ENCODE measurements at regions not wholly inside any gene's neighbourhood (a gene's known extent, or its start where the extent isn't known, plus 50 kb on each side); places are given as distances from the start of the nearest gene placed in this dataset.
"Not testable (repeated sequence)": the region's sequence is repeated elsewhere in the genome, so short reads cannot be mapped to it uniquely, and the experiment has no call there.

DNA sequence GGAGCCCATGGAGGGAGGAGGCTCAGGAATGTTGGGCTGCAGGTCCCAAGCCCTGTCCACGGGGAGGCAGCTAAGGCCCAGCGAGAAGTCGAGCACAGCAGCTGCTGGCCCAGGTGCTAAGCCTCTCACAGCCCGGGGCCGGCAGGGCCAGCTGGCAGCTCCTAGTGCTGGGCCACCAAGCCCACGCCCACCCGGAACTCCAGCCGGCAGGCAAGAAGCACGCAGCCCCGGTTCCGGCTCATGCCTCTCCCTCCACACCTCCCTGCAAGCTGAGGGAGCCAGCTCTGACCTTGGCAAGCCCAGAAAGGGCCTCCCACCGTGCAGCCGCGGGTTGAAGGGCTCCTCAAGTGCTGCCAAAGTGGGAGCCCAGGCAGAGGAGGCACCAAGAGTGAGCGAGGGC lies 121.3 kb upstream of the HMX1 start:
- BruUV-seq (replicated peaks); H3K27ac ChIP-seq (ENCODE audit: extremely low read depth, low read depth, low read length); CTCF ChIA-PET (ENCODE audit: low intra/inter-chr PET ratio); H3K79me2 ChIP-seq (ENCODE audit: control insufficient read depth, insufficient read depth, low read length); H3K4me1 ChIP-seq (replicated peaks in 1 of 2; ENCODE audit: control insufficient read depth in 2 of 2, insufficient read depth in 2 of 2, low read length in 2 of 2); ATAC-seq; H3K9ac ChIP-seq (ENCODE audit: insufficient read depth in 1 of 2, low read depth in 2 of 2, low read length in 2 of 2); DNase-seq (ENCODE audit: extremely low read depth in 1 of 4, low spot score in 3 of 4); H3K4me3 ChIP-seq; H3K4me2 ChIP-seq (ENCODE audit: insufficient read depth, low read length); POLR2A ChIA-PET; H3K27me3 ChIP-seq (ENCODE audit: control insufficient read depth in 2 of 2, insufficient read depth in 2 of 2, low read length in 2 of 2); intact Hi-C loops (cut with micrococcal nuclease); FAIRE-seq; H3K9me3 ChIP-seq (replicated peaks; ENCODE audit: control insufficient read depth, insufficient read depth, low read depth, low read length); H4K20me1 ChIP-seq (replicated peaks; ENCODE audit: control insufficient read depth, insufficient read depth, low read length); H3K9me1 ChIP-seq (ENCODE audit: control insufficient read depth, insufficient read depth, low read length); H2AFZ ChIP-seq (ENCODE audit: low read depth, low read length); H3K36me3 ChIP-seq (ENCODE audit: control insufficient read depth, insufficient read depth, low read length): not testable (repeated sequence)
- in situ Hi-C loops (cut with MboI): loop anchor here (25.0 kb wide), 2 partner anchors 269 to 344 kb away; partner anchors contain the start of genes USP17L19, USP17L20, USP17L21 and USP17L22
- WGBS (ENCODE audit: insufficient coverage, low coverage, missing lambda C conversion rate): under 1% methylated on average over 14 of the region's 15 CpGs

DNA sequence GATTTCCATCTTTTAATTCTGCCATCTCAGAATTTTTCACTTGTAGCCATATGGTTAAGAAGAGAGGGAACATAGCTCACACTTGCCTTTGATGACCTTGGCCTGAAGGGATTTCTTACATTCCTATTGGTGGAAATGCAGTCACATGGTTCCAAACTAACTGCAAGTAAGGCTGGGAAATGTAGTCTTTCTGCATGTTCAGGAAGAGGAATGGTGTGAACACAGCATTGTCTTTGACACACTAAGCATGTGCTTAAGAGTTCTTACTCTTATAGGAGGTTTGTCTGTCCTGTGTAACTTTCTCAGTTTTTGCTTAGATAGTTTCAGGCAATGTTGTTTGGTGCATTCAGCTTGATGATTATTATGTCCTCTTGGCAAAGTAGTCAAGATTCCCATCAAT lies 119.8 kb upstream of the HMX1 start:
- CTCF ChIA-PET (ENCODE audit: low intra/inter-chr PET ratio); ATAC-seq; H2AFZ ChIP-seq (ENCODE audit: low read depth, low read length); H3K9me1 ChIP-seq (ENCODE audit: control insufficient read depth, insufficient read depth, low read length); H4K20me1 ChIP-seq (replicated peaks; ENCODE audit: control insufficient read depth, insufficient read depth, low read length); H3K4me3 ChIP-seq; H3K27me3 ChIP-seq (ENCODE audit: control insufficient read depth in 2 of 2, insufficient read depth in 2 of 2, low read length in 2 of 2); H3K9ac ChIP-seq (ENCODE audit: insufficient read depth in 1 of 2, low read depth in 2 of 2, low read length in 2 of 2); H3K79me2 ChIP-seq (ENCODE audit: control insufficient read depth, insufficient read depth, low read length); H3K9me3 ChIP-seq (replicated peaks; ENCODE audit: control insufficient read depth, insufficient read depth, low read depth, low read length); FAIRE-seq; POLR2A ChIA-PET; H3K4me2 ChIP-seq (ENCODE audit: insufficient read depth, low read length); H3K4me1 ChIP-seq (replicated peaks in 1 of 2; ENCODE audit: control insufficient read depth in 2 of 2, insufficient read depth in 2 of 2, low read length in 2 of 2); BruUV-seq (replicated peaks); H3K27ac ChIP-seq (ENCODE audit: extremely low read depth, low read depth, low read length); H3K36me3 ChIP-seq (ENCODE audit: control insufficient read depth, insufficient read depth, low read length); intact Hi-C loops (cut with micrococcal nuclease); TF ChIP-seq NR2C1 (IDR thresholded peaks at IDR 0.05): not testable (repeated sequence)
- TF ChIP-seq RAD51 (IDR thresholded peaks at IDR 0.05; ENCODE audit: borderline replicate concordance, low read depth) (peak; percentile 61), SIX5 (IDR thresholded peaks at IDR 0.05; ENCODE audit: borderline replicate concordance in 1 of 2, insufficient read depth in 1 of 2, low read depth in 1 of 2, low read length in 2 of 2) (peak in 1 of 2 experiments; percentile 26; a peak in 1 of 4 replicates), L3MBTL2 (IDR thresholded peaks at IDR 0.05) (peak; percentile 58; the same call in 1 of the 2 replicates), NR2C1 (tag; IDR thresholded peaks at IDR 0.05) (peak; percentile 23; the same call in 1 of the 2 replicates), HCFC1 (IDR thresholded peaks at IDR 0.05; ENCODE audit: low read depth, low read length) (peak; percentile 64)
- TF ChIP-seq, protein P1, sequence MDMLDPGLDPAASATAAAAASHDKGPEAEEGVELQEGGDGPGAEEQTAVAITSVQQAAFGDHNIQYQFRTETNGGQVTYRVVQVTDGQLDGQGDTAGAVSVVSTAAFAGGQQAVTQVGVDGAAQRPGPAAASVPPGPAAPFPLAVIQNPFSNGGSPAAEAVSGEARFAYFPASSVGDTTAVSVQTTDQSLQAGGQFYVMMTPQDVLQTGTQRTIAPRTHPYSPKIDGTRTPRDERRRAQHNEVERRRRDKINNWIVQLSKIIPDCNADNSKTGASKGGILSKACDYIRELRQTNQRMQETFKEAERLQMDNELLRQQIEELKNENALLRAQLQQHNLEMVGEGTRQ (CRISPR knock-in tag; IDR thresholded peaks at IDR 0.05): peak; percentile 70
- DNase-seq (ENCODE audit: extremely low read depth in 1 of 4, low spot score in 3 of 4): peak in 3 of 4 experiments; percentile 17 to 35 (median 24)
- in situ Hi-C loops (cut with MboI): loop anchor here (25.0 kb wide), 2 partner anchors 271 to 346 kb away; partner anchors contain the start of genes USP17L19, USP17L20, USP17L21 and USP17L22

DNA sequence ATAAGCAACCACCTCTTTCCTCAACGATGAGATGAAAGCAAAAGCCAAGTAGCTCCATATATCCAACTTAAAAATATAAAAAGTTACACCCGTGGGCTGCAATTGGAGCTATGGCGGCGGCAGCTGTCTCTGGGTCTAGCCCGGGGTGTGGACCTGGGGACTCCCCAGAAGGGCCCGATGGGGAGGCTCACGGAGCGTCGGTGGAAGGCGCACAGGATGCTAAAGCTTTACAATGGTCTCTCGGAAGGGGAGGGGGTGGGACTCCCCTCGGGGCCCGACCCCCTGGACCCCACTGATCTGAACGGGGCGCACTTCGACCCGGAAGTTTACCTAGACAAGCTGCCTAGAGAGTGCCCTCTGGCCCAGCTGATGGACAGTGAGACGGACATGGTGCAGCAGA lies 118.7 kb upstream of the HMX1 start:
- CTCF ChIA-PET (ENCODE audit: low intra/inter-chr PET ratio); H3K4me1 ChIP-seq (replicated peaks in 1 of 2; ENCODE audit: control insufficient read depth in 2 of 2, insufficient read depth in 2 of 2, low read length in 2 of 2); H2AFZ ChIP-seq (ENCODE audit: low read depth, low read length); H4K20me1 ChIP-seq (replicated peaks; ENCODE audit: control insufficient read depth, insufficient read depth, low read length); H3K36me3 ChIP-seq (ENCODE audit: control insufficient read depth, insufficient read depth, low read length); BruUV-seq (replicated peaks); POLR2A ChIA-PET; H3K9me3 ChIP-seq (replicated peaks; ENCODE audit: control insufficient read depth, insufficient read depth, low read depth, low read length); ATAC-seq; H3K9me1 ChIP-seq (ENCODE audit: control insufficient read depth, insufficient read depth, low read length); H3K9ac ChIP-seq (ENCODE audit: insufficient read depth in 1 of 2, low read depth in 2 of 2, low read length in 2 of 2); H3K27ac ChIP-seq (ENCODE audit: extremely low read depth, low read depth, low read length); DNase-seq (ENCODE audit: extremely low read depth in 1 of 4, low spot score in 3 of 4); intact Hi-C loops (cut with micrococcal nuclease); H3K4me3 ChIP-seq; H3K27me3 ChIP-seq (ENCODE audit: control insufficient read depth in 2 of 2, insufficient read depth in 2 of 2, low read length in 2 of 2); H3K4me2 ChIP-seq (ENCODE audit: insufficient read depth, low read length); H3K79me2 ChIP-seq (ENCODE audit: control insufficient read depth, insufficient read depth, low read length); FAIRE-seq: not testable (repeated sequence)
- 2% methylated on average over 10 of the region's 18 CpGs for WGBS (ENCODE audit: insufficient coverage, low coverage, missing lambda C conversion rate)
- in situ Hi-C loops (cut with MboI): loop anchor here (25.0 kb wide), 2 partner anchors 272 to 347 kb away; partner anchors contain the start of genes USP17L19, USP17L20, USP17L21 and USP17L22

All from K562 (cell line).